Gastroesophageal sphincter (tissue), 4 donors: ENCODE measurements at regions not wholly inside any gene's neighbourhood (a gene's known extent, or its start where the extent isn't known, plus 50 kb on each side); places are given as distances from the start of the nearest gene placed in this dataset.

Source experiments
- ATAC-seq: fragments of 150-250 bp; one replicate; pipeline ENCODE4 v1.9.1; 2016; ENCODE audit warnings: mild to moderate bottlenecking, moderate library complexity
- H3K27ac ChIP-seq, 4 donors: fragments of 200-600 bp; sonication (generic) in 3 of 4; 1 replicate in 3 of 4; 2 replicates in 1 of 4; pipeline ENCODE4 v1.5.1; 2016 to 2019
- H3K27me3 ChIP-seq: fragments of 200-600 bp; sonication (generic); one replicate; pipeline ENCODE4 v1.5.1; 2019
- H3K36me3 ChIP-seq, 2 donors: fragments of 200-600 bp; sonication (generic); one replicate each; pipeline ENCODE4 v1.5.1; 2019; ENCODE audit warnings: control low read depth in 1 of 2
- H3K4me1 ChIP-seq, 3 donors: fragments of 200-600 bp; sonication (generic); 1 replicate in 2 of 3; 2 replicates in 1 of 3; pipeline ENCODE4 v1.5.1; 2016 to 2019; ENCODE audit warnings: control low read depth in 2 of 3
- H3K4me3 ChIP-seq, 2 donors: fragments of 200-600 bp; sonication (generic); one replicate each; pipeline ENCODE4 v1.5.1; 2019; ENCODE audit warnings: mild to moderate bottlenecking in 1 of 2, moderate library complexity in 1 of 2
- H3K9me3 ChIP-seq, 3 donors: fragments of 200-600 bp; sonication (generic); one replicate each; pipeline ENCODE4 v1.5.1; 2017 to 2019; ENCODE audit warnings: control low read depth in 2 of 3
- EP300 ChIP-seq: sonication (generic); formaldehyde crosslinking; IDR thresholded peaks from one replicate; pipeline ENCODE4 v1.6.1; 2017; ENCODE audit warnings: antibody characterized with exemption, mild to moderate bottlenecking
- POLR2A ChIP-seq, 2 donors: fragments of 450-650 bp; IDR thresholded peaks; one replicate each; pipeline ENCODE4 v1.6.1; 2017; ENCODE audit warnings: antibody characterized with exemption in 2 of 2, mild to moderate bottlenecking in 2 of 2, moderate library complexity in 1 of 2
- POLR2AphosphoS5 ChIP-seq: sonication (generic); formaldehyde crosslinking; IDR thresholded peaks from one replicate; pipeline ENCODE4 v1.6.1; 2017; ENCODE audit warnings: antibody characterized with exemption
- WGBS, 2 donors: methylation state at CpG; one replicate each; pipeline ENCODE4 v1.1.5; 2018; ENCODE audit warnings: low coverage in 1 of 2; 5-methylcytosine and 5-hydroxymethylcytosine counted together
- TF ChIP-seq, protein P1 (sequence below), 4 experiments: fragments of 200-600 bp in 2 of 4; fragments of 450-650 bp in 2 of 4; sonication (generic) in 1 of 4; IDR thresholded peaks; one replicate each; pipeline ENCODE4 v1.5.1; 2017 to 2019; ENCODE audit warnings: antibody characterized with exemption in 4 of 4, mild to moderate bottlenecking in 2 of 4, moderate library complexity in 2 of 4

DNA sequence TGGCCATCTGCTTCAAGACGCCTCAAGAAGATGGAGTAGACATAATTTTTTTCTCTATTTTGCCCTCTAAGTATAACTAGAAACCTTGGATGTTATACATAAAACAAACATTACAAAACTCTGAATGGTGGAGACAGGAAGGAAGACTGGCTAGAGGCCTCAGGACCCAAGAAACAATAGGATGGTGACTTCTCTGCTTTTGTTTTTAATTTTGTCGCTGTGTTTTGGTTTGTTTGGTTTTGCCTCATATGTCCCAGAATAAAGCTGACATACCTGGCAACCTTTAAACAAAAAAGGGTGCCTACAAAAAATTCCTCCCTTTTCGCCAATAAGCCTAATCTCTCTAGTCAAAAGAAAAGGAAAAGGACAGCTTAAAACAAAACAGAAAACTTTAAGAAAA is 109.1 kb downstream of the PPP4R3C start:
- Histone ChIP-seq H3K27me3 (no peaks in the 10 kb centered on the region), H3K4me1 (no peaks in the 10 kb centered on the region), H3K4me3 (no peak overlapping the region), H3K36me3 (no peaks in the 10 kb centered on the region), H3K27ac (no peak overlapping the region), H3K9me3 (no peaks in the 10 kb centered on the region)
- no peak for ATAC-seq
- TF ChIP-seq, protein P1, sequence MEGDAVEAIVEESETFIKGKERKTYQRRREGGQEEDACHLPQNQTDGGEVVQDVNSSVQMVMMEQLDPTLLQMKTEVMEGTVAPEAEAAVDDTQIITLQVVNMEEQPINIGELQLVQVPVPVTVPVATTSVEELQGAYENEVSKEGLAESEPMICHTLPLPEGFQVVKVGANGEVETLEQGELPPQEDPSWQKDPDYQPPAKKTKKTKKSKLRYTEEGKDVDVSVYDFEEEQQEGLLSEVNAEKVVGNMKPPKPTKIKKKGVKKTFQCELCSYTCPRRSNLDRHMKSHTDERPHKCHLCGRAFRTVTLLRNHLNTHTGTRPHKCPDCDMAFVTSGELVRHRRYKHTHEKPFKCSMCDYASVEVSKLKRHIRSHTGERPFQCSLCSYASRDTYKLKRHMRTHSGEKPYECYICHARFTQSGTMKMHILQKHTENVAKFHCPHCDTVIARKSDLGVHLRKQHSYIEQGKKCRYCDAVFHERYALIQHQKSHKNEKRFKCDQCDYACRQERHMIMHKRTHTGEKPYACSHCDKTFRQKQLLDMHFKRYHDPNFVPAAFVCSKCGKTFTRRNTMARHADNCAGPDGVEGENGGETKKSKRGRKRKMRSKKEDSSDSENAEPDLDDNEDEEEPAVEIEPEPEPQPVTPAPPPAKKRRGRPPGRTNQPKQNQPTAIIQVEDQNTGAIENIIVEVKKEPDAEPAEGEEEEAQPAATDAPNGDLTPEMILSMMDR (IDR thresholded peaks at IDR 0.05) = no peak
- TF ChIP-seq POLR2AphosphoS5 = no peak
- TF ChIP-seq POLR2A (IDR thresholded peaks at IDR 0.05) = no peak
- no peak for TF ChIP-seq EP300
- 74 to 80% methylated on average over 3 of the region's 3 CpGs for WGBS, 2 donors

DNA sequence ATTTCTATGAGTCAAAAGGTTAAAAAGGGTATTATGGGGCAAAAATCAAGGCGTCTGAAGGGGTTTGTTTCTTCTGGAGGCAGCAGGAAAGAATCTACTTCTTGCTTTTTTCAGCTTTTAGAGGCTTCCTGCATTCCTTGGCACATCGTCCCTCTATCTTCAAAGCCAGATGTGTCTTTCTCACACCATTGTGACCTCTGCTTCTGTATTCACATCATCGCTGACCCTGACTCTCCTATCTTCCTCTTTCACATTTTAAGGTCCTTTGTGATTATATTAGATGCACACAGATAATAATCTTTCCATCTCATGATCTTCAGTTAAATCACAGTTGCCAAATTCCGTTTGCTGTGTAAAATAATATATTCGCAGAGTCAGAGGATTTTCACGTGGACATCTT is 112.7 kb downstream of the PPP4R3C start:
- Histone ChIP-seq H3K9me3 (no peaks in the 10 kb centered on the region), H3K4me1 (no peaks in the 10 kb centered on the region), H3K27me3 (no peaks in the 10 kb centered on the region), H3K36me3 (no peaks in the 10 kb centered on the region), H3K4me3 (no peak overlapping the region), H3K27ac (no peak overlapping the region)
- TF ChIP-seq EP300 (no peak), POLR2A (IDR thresholded peaks at IDR 0.05) (no peak), POLR2AphosphoS5 (no peak)
- TF ChIP-seq, protein P1 (IDR thresholded peaks at IDR 0.05) = no peak
- no peak for ATAC-seq
- 37 to 54% methylated on average over 6 of the region's 6 CpGs for WGBS, 2 donors

DNA sequence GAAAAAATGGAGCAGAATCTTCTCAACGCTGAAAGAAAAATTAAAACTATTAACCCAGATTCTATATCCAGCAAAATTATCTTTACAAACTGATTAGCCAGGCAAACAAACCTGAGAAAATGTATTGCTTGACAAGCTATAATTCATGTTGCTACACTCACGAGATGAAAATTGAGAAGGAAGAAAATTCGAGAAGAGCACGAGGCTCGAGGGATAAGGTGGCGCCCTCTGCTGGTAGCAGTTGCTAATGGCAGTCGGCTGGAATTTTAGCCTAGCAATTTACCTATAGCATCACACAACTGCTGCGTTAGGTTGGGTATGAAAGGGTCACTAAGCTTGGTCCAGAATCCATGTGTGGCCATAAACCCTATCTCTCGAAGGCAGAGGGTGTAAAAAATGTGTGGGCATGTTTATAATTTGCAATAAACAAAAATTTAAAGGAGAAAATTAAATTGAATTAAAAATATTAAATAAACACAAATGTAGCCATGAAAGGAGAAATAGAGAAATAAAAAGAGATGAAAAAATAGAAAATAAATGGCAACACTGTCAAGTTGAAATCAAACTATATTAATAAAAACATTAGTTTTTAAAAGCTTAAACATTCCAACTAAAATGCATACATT is 126.6 kb downstream of the PPP4R3C start:
- Histone ChIP-seq H3K9me3 (no peaks in the 10 kb centered on the region), H3K4me3 (no peak overlapping the region), H3K36me3 (no peaks in the 10 kb centered on the region), H3K27me3 (no peaks in the 10 kb centered on the region), H3K27ac (no peak overlapping the region), H3K4me1 (no peaks in the 10 kb centered on the region)
- no peak for ATAC-seq
- 12 to 23% methylated on average over 9 of the region's 9 CpGs for WGBS, 2 donors
- no peak for TF ChIP-seq POLR2A (IDR thresholded peaks at IDR 0.05)
- TF ChIP-seq, protein P1 (IDR thresholded peaks at IDR 0.05) = peak in 2 of 4 experiments; percentile 13 to 65

DNA sequence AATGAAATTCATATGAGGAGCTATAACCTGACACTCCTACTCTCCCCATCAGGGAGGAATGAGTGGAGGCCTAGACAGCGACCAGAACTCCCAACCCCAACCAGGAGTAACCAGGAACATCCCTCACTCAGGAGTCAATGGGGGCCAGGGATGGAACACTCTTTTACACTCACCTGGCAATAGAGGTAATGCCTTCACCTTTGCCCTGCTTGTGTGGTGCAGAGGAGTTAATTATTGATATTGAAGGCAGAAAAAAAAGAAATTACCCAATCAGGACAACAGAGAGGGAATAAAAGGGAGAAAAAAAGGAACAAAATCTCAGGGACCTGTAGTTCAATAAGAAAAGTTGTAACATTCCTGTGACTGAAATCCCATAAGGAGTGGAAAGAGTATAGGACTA is 141.5 kb downstream of the PPP4R3C start:
- Histone ChIP-seq H3K27me3 (no peaks in the 10 kb centered on the region), H3K4me3 (no peak overlapping the region), H3K4me1 (no peaks in the 10 kb centered on the region), H3K36me3 (no peaks in the 10 kb centered on the region), H3K9me3 (no peaks in the 10 kb centered on the region), H3K27ac (no peak overlapping the region)
- 57 to 78% methylated on average over 1 of the region's 1 CpG for WGBS, 2 donors
- ATAC-seq = no peak
- no peak for TF ChIP-seq EP300
- TF ChIP-seq POLR2AphosphoS5 = no peak
- TF ChIP-seq, protein P1 (IDR thresholded peaks at IDR 0.05) = no peak
- no peak for TF ChIP-seq POLR2A (IDR thresholded peaks at IDR 0.05)

DNA sequence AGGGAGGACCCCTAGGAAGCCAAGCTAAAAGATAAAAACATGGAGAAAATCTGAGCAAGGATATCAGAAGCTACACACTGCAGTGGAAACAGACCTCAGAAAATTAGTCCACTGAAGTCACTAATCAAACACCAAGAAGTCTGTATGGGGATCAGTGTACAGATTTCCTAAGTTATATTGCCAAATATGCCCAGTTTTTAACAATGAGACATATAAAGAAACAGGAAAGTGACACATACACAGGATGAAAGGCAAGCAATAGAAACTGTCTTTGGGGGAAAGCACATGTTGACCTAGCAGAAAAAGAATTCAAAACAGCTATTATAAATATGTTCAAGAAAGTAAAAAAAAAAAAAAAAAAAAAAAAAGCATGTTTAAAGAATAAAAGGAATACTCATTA is 153.7 kb downstream of the PPP4R3C start:
- H3K27ac ChIP-seq = no peak overlapping the region
- H3K9me3 ChIP-seq = no peaks in the 10 kb centered on the region
- no peak for ATAC-seq
- no peaks in the 10 kb centered on the region for H3K36me3 ChIP-seq
- no peaks in the 10 kb centered on the region for H3K4me1 ChIP-seq
- H3K4me3 ChIP-seq = no peak overlapping the region
- TF ChIP-seq, protein P1 (IDR thresholded peaks at IDR 0.05) = no peak
- TF ChIP-seq EP300 = no peak
- TF ChIP-seq POLR2AphosphoS5 = no peak
- no peak for TF ChIP-seq POLR2A (IDR thresholded peaks at IDR 0.05)
- no peaks in the 10 kb centered on the region for H3K27me3 ChIP-seq
